ENCODE measurements at regions not wholly inside any gene's neighbourhood (a gene's known extent, or its start where the extent isn't known, plus 50 kb on each side); places are given as distances from the start of the nearest gene placed in this dataset.
A peak's percentile ranks its signal among the peaks of the same experiment; 100 is the strongest.

DNA sequence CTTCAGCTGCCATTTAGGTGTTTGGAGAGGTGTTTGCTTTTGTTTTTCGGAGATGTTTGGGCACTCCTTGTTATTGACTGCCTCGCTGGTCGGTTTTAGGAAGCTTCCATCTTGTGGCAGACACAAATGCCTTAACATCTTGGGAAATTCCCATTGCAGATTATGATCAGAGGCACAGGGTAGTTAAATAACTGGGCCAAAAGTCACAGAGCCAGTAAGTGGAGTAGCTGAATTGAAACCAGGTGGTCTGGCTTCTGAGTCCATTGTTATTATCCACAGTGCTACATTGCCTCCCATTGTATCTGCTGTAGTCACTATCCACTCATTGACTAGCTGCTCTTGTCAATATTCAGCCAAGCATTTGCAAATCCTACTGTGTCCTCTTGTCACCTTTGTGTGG, 138.2 kb upstream of the PLPP4 start:
- Mint-ChIP-seq H3K4me1 (no peaks in the 10 kb centered on the region), H3K27ac (no peak overlapping the region), H3K36me3 (ENCODE audit: low read depth) (no peaks in the 10 kb centered on the region), H3K27me3 (peaks cover 38% of the 10 kb centered on the region), H3K4me3 (no peak overlapping the region)
- ATAC-seq = no peak
- DNase-seq = no peak
- no peaks in the 10 kb centered on the region for H3K9me3 ChIP-seq (ENCODE audit: control insufficient read depth, low read length, poor library complexity, severe bottlenecking)

- ATAC-seq (no peak), DNase-seq (no peak)
- Mint-ChIP-seq H3K4me1 (no peaks in the 10 kb centered on the region), H3K27ac (no peak overlapping the region), H3K27me3 (peaks cover 59% of the 10 kb centered on the region), H3K4me3 (no peak overlapping the region), H3K36me3 (ENCODE audit: low read depth) (peaks cover 2% of the 10 kb centered on the region)
- no peaks in the 10 kb centered on the region for H3K9me3 ChIP-seq (ENCODE audit: control insufficient read depth, low read length, poor library complexity, severe bottlenecking)
Measured at GRCh38 chr10:120327675-120328074, 129.4 kb upstream of the PLPP4 start.

DNA sequence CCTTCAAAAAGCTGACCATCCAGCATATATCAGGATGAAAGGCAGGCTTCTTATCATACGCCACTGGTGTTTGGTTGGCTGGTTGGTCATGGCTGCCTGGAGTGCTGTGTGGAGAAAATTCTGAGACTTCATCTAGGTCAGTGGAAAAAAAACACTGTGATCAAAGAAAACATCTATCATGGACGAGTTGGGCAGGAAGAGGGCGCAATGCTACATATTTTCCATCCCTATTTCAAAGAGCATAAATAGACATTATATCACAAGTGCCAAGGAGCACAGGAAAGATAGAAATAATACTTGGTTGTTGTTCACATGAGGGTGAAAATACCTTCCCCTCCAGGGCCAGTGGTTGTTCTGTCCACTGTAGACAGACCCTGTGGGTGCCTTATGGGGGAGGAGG, 128.4 kb upstream of the PLPP4 start:
- no peak for ATAC-seq
- Mint-ChIP-seq H3K4me1 (no peaks in the 10 kb centered on the region), H3K4me3 (no peak overlapping the region), H3K27me3 (peaks cover 51% of the 10 kb centered on the region), H3K27ac (no peak overlapping the region), H3K36me3 (ENCODE audit: low read depth) (peaks cover 2% of the 10 kb centered on the region)
- DNase-seq = no peak
- no peaks in the 10 kb centered on the region for H3K9me3 ChIP-seq (ENCODE audit: control insufficient read depth, low read length, poor library complexity, severe bottlenecking)

- ATAC-seq (no peak), DNase-seq (no peak)
- Mint-ChIP-seq H3K36me3 (ENCODE audit: low read depth) (no peaks in the 10 kb centered on the region), H3K27ac (no peak overlapping the region), H3K27me3 (peaks cover 39% of the 10 kb centered on the region), H3K4me1 (no peaks in the 10 kb centered on the region), H3K4me3 (no peak overlapping the region)
- H3K9me3 ChIP-seq (ENCODE audit: control insufficient read depth, low read length, poor library complexity, severe bottlenecking) = no peaks in the 10 kb centered on the region
Measured at GRCh38 chr10:120335553-120335952, 121.5 kb upstream of the PLPP4 start.

DNA sequence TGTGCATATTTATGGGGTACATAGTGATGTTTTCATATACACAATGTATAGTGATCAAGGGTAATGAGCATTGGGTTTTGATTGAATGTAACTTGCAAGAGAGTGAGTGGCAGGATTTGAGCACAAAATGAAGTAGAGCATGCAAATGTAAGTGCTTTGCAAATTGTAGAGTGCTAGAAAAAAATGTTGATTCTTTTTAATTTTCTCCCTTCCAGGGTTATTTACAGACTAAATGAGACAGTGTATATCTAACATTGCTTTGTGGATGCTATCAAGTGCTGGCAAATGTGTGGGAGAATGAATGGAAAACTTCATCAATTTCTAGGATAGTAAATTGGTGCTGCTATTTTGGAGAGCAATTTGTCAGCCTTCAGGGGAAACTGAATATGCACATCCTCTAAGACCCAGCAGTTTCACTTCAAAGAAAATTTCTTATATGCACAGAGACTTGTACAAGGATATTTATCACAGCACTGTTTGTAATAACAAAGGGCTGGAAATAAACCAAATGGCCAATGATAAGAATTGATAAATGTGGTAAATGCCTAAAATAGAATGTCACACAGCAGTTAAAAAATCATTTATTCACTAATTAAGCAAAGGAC, 120.6 kb upstream of the PLPP4 start:
- no peak for DNase-seq
- ATAC-seq = no peak
- H3K9me3 ChIP-seq (ENCODE audit: control insufficient read depth, low read length, poor library complexity, severe bottlenecking) = no peaks in the 10 kb centered on the region
- H3K27ac Mint-ChIP-seq = no peak overlapping the region
- peaks cover 44% of the 10 kb centered on the region for H3K27me3 Mint-ChIP-seq
- H3K4me1 Mint-ChIP-seq = no peaks in the 10 kb centered on the region
- no peak overlapping the region for H3K4me3 Mint-ChIP-seq
- H3K36me3 Mint-ChIP-seq (ENCODE audit: low read depth) = no peaks in the 10 kb centered on the region

DNA sequence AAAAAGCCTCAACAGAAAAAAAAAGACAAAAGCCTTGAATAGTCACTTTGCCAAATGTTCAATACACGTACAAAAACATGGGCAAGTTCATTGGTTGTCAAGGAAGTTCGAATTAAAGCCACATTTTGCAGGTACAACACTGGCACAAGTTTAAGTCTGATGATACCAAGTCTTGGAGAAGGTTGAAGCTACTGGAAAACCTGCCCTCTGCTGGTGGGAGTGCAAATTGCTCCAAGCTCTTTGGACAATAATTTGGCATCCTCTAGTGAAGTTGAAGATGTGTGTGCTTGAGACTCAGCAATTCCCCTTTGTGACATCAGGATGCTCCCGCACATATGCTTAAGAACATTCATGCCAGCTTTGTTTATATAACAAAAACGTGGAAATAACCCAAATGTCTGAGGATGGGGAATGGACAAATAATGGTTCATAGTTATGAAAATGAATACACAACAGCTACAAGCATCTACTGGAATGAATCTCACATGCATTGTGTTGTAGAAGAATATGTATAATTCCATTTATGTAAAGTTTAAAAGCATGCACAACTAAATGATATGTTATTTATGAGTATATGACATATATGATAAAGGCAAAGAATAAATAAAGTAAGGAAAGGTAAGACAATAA, 120.0 kb upstream of the PLPP4 start:
- Mint-ChIP-seq H3K27ac (no peak overlapping the region), H3K36me3 (ENCODE audit: low read depth) (no peaks in the 10 kb centered on the region), H3K4me1 (no peaks in the 10 kb centered on the region), H3K27me3 (peaks cover 50% of the 10 kb centered on the region), H3K4me3 (no peak overlapping the region)
- H3K9me3 ChIP-seq (ENCODE audit: control insufficient read depth, low read length, poor library complexity, severe bottlenecking) = no peaks in the 10 kb centered on the region
- DNase-seq (peak in 1 of 3 donors; percentile 34), ATAC-seq (no peak)

DNA sequence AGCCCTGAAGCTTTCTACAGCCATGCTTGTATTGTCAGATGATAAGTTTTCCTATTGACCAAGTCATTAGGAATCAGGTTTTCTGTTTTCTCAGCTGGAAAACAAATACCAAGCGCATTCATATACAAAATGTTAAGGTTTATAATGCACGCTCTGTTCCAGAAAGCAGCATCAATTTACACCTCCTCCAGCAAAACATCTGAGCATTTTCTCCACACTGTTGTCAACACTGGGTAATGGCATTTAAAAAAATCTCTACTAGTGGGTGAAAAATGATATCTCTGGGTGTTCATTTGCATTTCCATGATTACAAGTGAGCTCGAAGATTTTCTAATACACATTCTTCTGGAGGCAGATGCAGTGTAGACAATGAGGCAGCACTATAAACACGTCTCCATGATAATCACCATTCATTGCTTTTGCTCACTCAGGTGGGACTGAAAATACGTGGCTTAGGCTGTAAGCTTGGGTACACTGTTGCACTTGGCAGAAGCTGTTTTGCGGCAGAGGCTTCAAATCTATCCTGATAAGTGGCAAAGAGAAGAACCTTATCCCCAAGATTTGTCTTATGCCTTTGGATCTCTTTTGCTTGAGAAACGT, 114.8 kb upstream of the PLPP4 start:
- H3K36me3 Mint-ChIP-seq (ENCODE audit: low read depth) = no peaks in the 10 kb centered on the region
- H3K27ac Mint-ChIP-seq = no peak overlapping the region
- H3K9me3 ChIP-seq (ENCODE audit: control insufficient read depth, low read length, poor library complexity, severe bottlenecking) = no peaks in the 10 kb centered on the region
- ATAC-seq (no peak), DNase-seq (no peak)
- H3K4me1 Mint-ChIP-seq = peaks cover 3% of the 10 kb centered on the region
- no peak overlapping the region for H3K4me3 Mint-ChIP-seq
- H3K27me3 Mint-ChIP-seq = peaks cover 65% of the 10 kb centered on the region

DNA sequence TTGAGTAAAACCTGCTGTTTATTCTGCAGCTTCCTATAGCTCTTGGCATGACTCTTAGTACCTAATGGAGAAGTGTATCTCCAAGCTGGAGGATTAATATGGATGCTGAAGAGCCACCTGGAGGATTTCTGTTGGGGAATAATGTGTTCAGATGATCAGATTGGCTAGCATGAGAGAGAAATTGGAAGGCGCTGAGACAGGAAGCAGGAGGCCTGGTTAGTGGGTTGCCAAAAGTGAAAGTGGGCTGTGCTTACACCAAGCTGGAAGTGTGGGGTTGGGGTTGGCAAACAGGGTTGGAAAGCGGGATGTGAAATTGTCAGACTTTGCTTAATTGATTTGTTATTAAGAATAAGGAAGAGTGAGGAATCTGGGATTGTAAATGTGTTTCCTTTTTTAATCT, 111.8 kb upstream of the PLPP4 start:
- H3K9me3 ChIP-seq (ENCODE audit: control insufficient read depth, low read length, poor library complexity, severe bottlenecking) = no peaks in the 10 kb centered on the region
- no peaks in the 10 kb centered on the region for H3K36me3 Mint-ChIP-seq (ENCODE audit: low read depth)
- H3K27ac Mint-ChIP-seq = no peak overlapping the region
- no peak for DNase-seq
- no peak for ATAC-seq
- no peak overlapping the region for H3K4me3 Mint-ChIP-seq
- H3K4me1 Mint-ChIP-seq = peaks cover 3% of the 10 kb centered on the region
- H3K27me3 Mint-ChIP-seq = peaks cover 65% of the 10 kb centered on the region

DNA sequence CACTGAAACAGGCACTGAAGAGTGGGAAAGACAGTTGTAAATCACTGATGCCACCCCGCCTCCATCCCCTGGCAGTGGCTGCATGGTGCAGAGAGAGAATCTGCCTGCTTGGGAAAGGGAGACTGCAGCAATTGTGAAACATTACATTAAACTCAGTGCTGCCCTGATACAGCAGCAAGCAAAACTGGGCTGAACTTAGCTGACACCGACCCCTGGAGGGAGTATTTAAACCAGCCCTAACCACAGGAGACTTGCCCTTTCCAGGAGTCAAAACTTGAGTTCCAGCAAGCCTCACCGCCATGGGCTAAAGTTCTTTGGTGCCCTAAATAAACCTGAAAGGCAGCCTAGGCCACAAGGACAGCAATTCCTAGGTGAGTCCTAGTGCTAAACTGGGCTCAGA, 109.4 kb upstream of the PLPP4 start:
- H3K27me3 Mint-ChIP-seq = peaks cover 46% of the 10 kb centered on the region
- H3K27ac Mint-ChIP-seq = no peak overlapping the region
- no peaks in the 10 kb centered on the region for H3K36me3 Mint-ChIP-seq (ENCODE audit: low read depth)
- no peak overlapping the region for H3K4me3 Mint-ChIP-seq
- H3K4me1 Mint-ChIP-seq = peaks cover 3% of the 10 kb centered on the region
- H3K9me3 ChIP-seq (ENCODE audit: control insufficient read depth, low read length, poor library complexity, severe bottlenecking) = no peaks in the 10 kb centered on the region
- DNase-seq (no peak), ATAC-seq (no peak)

DNA sequence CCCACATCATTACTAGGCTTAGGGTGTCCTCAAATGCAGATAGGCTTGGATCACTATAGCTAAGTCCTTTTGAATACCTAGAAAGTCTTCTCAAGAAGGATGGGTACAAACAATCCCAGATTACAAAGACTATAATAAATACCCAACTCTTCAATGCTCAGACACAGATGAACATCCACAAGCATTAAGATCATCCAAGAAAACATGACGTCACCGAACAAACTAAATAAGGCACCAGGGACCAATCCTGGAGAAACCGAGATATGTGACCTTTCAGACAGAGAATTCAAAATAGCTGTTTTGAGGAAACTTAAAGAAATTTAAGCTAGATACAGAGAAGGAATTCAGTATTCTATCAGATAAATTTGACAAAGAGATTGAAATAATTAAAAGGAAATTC, 108.0 kb upstream of the PLPP4 start:
- Mint-ChIP-seq H3K27me3 (peaks cover 34% of the 10 kb centered on the region), H3K4me3 (no peak overlapping the region)
- ATAC-seq = no peak

GRCh38 chr10:120355425-120355824, 101.6 kb upstream of the PLPP4 start:
- ATAC-seq = no peak
- no peaks in the 10 kb centered on the region for H3K36me3 Mint-ChIP-seq (ENCODE audit: low read depth)
- no peaks in the 10 kb centered on the region for H3K4me1 Mint-ChIP-seq
- H3K4me3 Mint-ChIP-seq = no peak overlapping the region
- DNase-seq = no peak
- H3K27ac Mint-ChIP-seq = no peak overlapping the region
- no peaks in the 10 kb centered on the region for H3K9me3 ChIP-seq (ENCODE audit: control insufficient read depth, low read length, poor library complexity, severe bottlenecking)
- H3K27me3 Mint-ChIP-seq = no peaks in the 10 kb centered on the region

More for the DNA sequence above, 108.0 kb upstream of the PLPP4 start:
- no peaks in the 10 kb centered on the region for H3K9me3 ChIP-seq (ENCODE audit: control insufficient read depth, low read length, poor library complexity, severe bottlenecking)
- Mint-ChIP-seq H3K4me1 (peaks cover 3% of the 10 kb centered on the region), H3K27ac (no peak overlapping the region), H3K36me3 (ENCODE audit: low read depth) (no peaks in the 10 kb centered on the region)
- DNase-seq = no peak

- H3K9me3 ChIP-seq (ENCODE audit: control insufficient read depth, low read length, poor library complexity, severe bottlenecking) = no peaks in the 10 kb centered on the region
- Mint-ChIP-seq H3K4me1 (no peaks in the 10 kb centered on the region), H3K36me3 (ENCODE audit: low read depth) (no peaks in the 10 kb centered on the region), H3K27me3 (no peaks in the 10 kb centered on the region), H3K4me3 (no peak overlapping the region), H3K27ac (no peak overlapping the region)
- ATAC-seq (no peak), DNase-seq (no peak)
Measured at GRCh38 chr10:120360571-120360970, 96.5 kb upstream of the PLPP4 start.

GRCh38 chr10:120365872-120366271, 91.2 kb upstream of the PLPP4 start:
- DNase-seq (no peak), ATAC-seq (no peak)
- H3K4me3 Mint-ChIP-seq = no peak overlapping the region
- H3K27ac Mint-ChIP-seq = no peak overlapping the region
- no peaks in the 10 kb centered on the region for H3K9me3 ChIP-seq (ENCODE audit: control insufficient read depth, low read length, poor library complexity, severe bottlenecking)
- H3K4me1 Mint-ChIP-seq = peaks cover 2% of the 10 kb centered on the region
- peaks cover 29% of the 10 kb centered on the region for H3K27me3 Mint-ChIP-seq
- no peaks in the 10 kb centered on the region for H3K36me3 Mint-ChIP-seq (ENCODE audit: low read depth)

GRCh38 chr10:120367341-120367740, 89.7 kb upstream of the PLPP4 start:
- DNase-seq = no peak
- H3K27ac Mint-ChIP-seq = no peak overlapping the region
- peaks cover 2% of the 10 kb centered on the region for H3K4me1 Mint-ChIP-seq
- no peak overlapping the region for H3K4me3 Mint-ChIP-seq
- H3K36me3 Mint-ChIP-seq (ENCODE audit: low read depth) = no peaks in the 10 kb centered on the region
- H3K27me3 Mint-ChIP-seq = peaks cover 36% of the 10 kb centered on the region
- no peaks in the 10 kb centered on the region for H3K9me3 ChIP-seq (ENCODE audit: control insufficient read depth, low read length, poor library complexity, severe bottlenecking)
- no peak for ATAC-seq
